Tongue (tissue), 1 donor: ENCODE measurements at regions not wholly inside any gene's neighbourhood (a gene's known extent, or its start where the extent isn't known, plus 50 kb on each side); places are given as distances from the start of the nearest gene placed in this dataset.
"Not testable (repeated sequence)": the region's sequence is repeated elsewhere in the genome, so short reads cannot be mapped to it uniquely, and the experiment has no call there.

Experiments
- DNase-seq: peaks from one replicate; pipeline ENCODE4 v3.0.0-alpha.2; 2015

- DNase-seq: peak; percentile 69
Observed at GRCh38 chr12:89775063-89775985, 66.7 kb upstream of the ATP2B1 start.

- no peak for DNase-seq
Observed at GRCh38 chr12:89774645-89775044, 66.0 kb upstream of the ATP2B1 start.

GRCh38 chr12:89770391-89770790, 61.8 kb upstream of the ATP2B1 start:
- DNase-seq: no peak

- no peak for DNase-seq
Observed at GRCh38 chr12:89769483-89769818, 60.8 kb upstream of the ATP2B1 start.

GRCh38 chr12:89768586-89769482, 60.2 kb upstream of the ATP2B1 start:
- no peak for DNase-seq

GRCh38 chr12:89765959-89766824, 57.6 kb upstream of the ATP2B1 start:
- no peak for DNase-seq

- not testable (repeated sequence) for DNase-seq
Observed at GRCh38 chr12:89764164-89764563, 55.5 kb upstream of the ATP2B1 start.

GRCh38 chr12:89762498-89763170, 54.0 kb upstream of the ATP2B1 start:
- no peak for DNase-seq

GRCh38 chr12:89760783-89761182, 52.1 kb upstream of the ATP2B1 start:
- no peak for DNase-seq
